ENCODE measurements at regions not wholly inside any gene's neighbourhood (a gene's known extent, or its start where the extent isn't known, plus 50 kb on each side); places are given as distances from the start of the nearest gene placed in this dataset.
"Not testable (repeated sequence)": the region's sequence is repeated elsewhere in the genome, so short reads cannot be mapped to it uniquely, and the experiment has no call there.

DNA sequence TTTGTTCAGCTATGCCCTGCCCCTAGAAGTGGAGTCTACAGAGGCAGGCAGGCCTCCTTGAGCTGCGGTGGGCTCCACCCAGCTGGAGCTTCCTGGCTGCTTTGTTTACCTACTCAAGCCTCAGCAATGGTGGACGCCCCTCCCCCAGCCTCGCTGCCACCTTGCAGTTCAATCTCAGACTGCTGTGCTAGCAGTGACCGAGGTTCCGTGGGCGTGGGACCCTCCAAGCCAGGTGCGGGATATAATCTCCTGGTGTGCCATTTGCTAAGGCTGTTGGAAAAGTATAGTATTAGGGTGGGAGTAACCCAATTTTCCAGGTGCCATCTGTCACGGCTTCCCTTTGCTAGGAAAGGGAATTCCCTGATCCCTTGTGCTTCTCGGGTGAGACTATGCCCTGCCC, 770.2 kb upstream of the VRK2 start:
- DNase-seq; H3K4me3 ChIP-seq; H3K9me3 ChIP-seq; H3K36me3 ChIP-seq (replicated peaks in 1 of 2; ENCODE audit: insufficient read depth in 1 of 2, low read depth in 2 of 2); H3K4me1 ChIP-seq; ATAC-seq; H3K27ac ChIP-seq; H3K27me3 ChIP-seq; intact Hi-C loops (cut with DNase I): not testable (repeated sequence)
- WGBS, 2 donors: 85 to 94% methylated on average over 9 of the region's 9 CpGs

DNA sequence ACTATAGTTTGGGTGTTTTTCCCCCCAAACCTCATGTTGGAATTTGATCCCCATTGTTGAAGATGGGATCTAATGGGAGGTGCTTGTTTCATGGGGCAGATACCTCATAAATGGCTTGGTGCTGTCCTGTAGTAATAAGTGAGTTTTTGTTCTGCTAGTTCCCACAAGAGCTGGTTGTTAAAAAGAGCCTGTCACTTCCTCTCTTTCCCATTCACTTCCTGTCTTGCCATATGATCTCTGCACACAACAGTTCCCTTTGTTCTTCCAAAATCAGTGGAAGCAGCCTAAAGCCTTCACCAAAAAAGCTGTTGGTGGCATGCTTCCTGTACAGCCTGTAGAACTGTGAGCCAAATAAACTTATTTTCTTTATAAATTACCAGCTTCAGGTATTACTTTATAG, 768.2 kb upstream of the VRK2 start:
- Histone ChIP-seq H3K4me3 (no peak overlapping the region), H3K27me3 (no peaks in the 10 kb centered on the region), H3K4me1 (no peaks in the 10 kb centered on the region), H3K9me3 (no peaks in the 10 kb centered on the region), H3K27ac (no peak overlapping the region), H3K36me3 (replicated peaks in 1 of 2; ENCODE audit: insufficient read depth in 1 of 2, low read depth in 2 of 2) (no peaks in the 10 kb centered on the region)
- no peak for TF ChIP-seq POLR2A (IDR thresholded peaks at IDR 0.05)
- TF ChIP-seq, protein P1, sequence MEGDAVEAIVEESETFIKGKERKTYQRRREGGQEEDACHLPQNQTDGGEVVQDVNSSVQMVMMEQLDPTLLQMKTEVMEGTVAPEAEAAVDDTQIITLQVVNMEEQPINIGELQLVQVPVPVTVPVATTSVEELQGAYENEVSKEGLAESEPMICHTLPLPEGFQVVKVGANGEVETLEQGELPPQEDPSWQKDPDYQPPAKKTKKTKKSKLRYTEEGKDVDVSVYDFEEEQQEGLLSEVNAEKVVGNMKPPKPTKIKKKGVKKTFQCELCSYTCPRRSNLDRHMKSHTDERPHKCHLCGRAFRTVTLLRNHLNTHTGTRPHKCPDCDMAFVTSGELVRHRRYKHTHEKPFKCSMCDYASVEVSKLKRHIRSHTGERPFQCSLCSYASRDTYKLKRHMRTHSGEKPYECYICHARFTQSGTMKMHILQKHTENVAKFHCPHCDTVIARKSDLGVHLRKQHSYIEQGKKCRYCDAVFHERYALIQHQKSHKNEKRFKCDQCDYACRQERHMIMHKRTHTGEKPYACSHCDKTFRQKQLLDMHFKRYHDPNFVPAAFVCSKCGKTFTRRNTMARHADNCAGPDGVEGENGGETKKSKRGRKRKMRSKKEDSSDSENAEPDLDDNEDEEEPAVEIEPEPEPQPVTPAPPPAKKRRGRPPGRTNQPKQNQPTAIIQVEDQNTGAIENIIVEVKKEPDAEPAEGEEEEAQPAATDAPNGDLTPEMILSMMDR (IDR thresholded peaks at IDR 0.05): no peak
- ATAC-seq (no peak), DNase-seq (no peak)
- intact Hi-C loops (cut with DNase I): no loop called here

DNA sequence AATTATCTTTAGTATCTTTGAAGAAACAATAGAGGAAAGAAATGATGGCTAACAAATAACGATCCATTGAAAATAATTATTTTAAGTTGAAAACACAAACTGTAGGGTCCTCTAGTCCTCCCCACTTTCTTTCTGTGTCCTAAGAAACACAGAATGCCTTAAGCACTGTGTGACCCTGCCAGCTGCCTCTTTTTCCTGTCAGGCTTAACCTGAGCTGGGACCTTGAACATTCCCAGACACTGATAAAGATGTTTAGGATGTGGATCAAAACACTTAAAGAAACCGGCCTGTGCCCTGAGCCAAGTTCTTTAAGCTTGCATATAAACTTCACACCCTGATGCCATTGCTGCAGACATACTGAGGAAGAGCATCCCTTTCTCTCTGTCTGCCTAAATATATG, 755.4 kb upstream of the VRK2 start:
- WGBS, 2 donors: 14 to 19% methylated on average over 2 of the region's 2 CpGs
- H3K27ac ChIP-seq: no peak overlapping the region
- H3K4me3 ChIP-seq: no peak overlapping the region
- intact Hi-C loops (cut with DNase I): no loop called here
- H3K9me3 ChIP-seq: no peaks in the 10 kb centered on the region
- H3K4me1 ChIP-seq: peaks cover 12% of the 10 kb centered on the region
- no peaks in the 10 kb centered on the region for H3K27me3 ChIP-seq
- no peak for TF ChIP-seq POLR2A (IDR thresholded peaks at IDR 0.05)
- TF ChIP-seq, protein P1 (IDR thresholded peaks at IDR 0.05): no peak
- no peaks in the 10 kb centered on the region for H3K36me3 ChIP-seq (replicated peaks in 1 of 2; ENCODE audit: insufficient read depth in 1 of 2, low read depth in 2 of 2)
- ATAC-seq: no peak
- peak in 2 of 4 donors; percentile 7 to 48 for DNase-seq

DNA sequence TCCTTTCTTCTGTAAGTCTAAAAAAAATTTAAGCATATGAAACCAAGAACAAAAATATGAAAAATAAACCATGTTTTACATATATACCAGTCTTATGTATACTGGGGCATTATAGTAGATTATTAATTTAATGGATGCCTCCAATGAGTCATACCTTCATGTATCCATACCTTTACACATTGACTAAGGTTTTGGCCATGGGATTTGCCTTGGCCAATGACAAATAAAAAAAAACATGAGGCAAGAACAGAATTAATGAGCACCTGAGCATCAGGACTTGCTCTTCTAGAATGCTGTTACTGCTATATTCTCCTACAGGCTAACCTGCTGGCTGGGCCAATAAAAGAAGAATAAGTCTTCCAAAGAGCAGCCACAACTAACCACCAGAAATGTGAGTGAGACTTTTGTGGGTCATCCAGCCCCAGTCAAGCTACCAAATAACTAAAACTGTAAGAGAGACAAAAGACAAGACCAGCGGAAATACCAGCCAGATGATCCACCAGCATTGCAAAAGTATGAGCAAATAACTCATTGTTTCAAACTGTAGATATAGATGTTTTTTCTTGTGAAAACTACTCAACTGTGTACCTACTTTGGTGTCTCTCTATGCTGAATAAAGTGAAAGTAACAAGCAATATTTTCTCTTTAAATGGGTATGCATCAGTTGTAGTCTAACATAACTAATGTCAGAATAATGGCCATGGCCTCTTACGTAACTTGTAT, 749.6 kb upstream of the VRK2 start:
- Histone ChIP-seq H3K27me3 (no peaks in the 10 kb centered on the region), H3K4me3 (no peak overlapping the region), H3K36me3 (replicated peaks in 1 of 2; ENCODE audit: insufficient read depth in 1 of 2, low read depth in 2 of 2) (no peaks in the 10 kb centered on the region), H3K27ac (no peak overlapping the region), H3K9me3 (no peaks in the 10 kb centered on the region), H3K4me1 (no peaks in the 10 kb centered on the region)
- DNase-seq: no peak
- WGBS, 2 donors: 88 to 98% methylated on average over 2 of the region's 2 CpGs
- no peak for ATAC-seq
- intact Hi-C loops (cut with DNase I): no loop called here
- TF ChIP-seq, protein P1 (IDR thresholded peaks at IDR 0.05): no peak
- TF ChIP-seq POLR2A (IDR thresholded peaks at IDR 0.05): no peak

DNA sequence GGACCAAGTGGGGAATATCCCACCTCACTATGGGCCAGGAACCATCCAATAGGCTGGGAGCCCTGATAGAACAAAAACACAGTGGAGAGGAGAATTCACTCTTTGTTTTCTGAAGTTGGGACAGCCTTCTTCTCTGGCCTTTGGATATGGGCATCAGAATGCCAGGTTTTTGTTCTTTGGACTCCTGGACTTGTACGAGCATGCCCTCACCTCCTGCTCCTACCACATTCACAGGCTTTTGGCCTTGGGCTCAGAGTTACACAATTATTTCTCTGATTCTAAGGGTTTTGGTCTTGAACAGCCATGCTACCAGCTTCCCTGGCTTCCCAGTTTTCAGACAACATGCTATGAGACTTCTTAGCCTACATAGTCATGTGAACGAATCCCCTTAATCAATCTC, 732.9 kb upstream of the VRK2 start:
- DNase-seq: no peak
- no peak overlapping the region for H3K27ac ChIP-seq
- intact Hi-C loops (cut with DNase I): no loop called here
- no peaks in the 10 kb centered on the region for H3K4me1 ChIP-seq
- WGBS, 2 donors: 84 to 85% methylated on average over 2 of the region's 2 CpGs
- no peak for TF ChIP-seq POLR2A (IDR thresholded peaks at IDR 0.05)
- TF ChIP-seq, protein P1 (IDR thresholded peaks at IDR 0.05): no peak
- H3K4me3 ChIP-seq: no peak overlapping the region
- H3K27me3 ChIP-seq: no peaks in the 10 kb centered on the region
- no peaks in the 10 kb centered on the region for H3K9me3 ChIP-seq
- no peak for ATAC-seq
- H3K36me3 ChIP-seq (replicated peaks in 1 of 2; ENCODE audit: insufficient read depth in 1 of 2, low read depth in 2 of 2): no peaks in the 10 kb centered on the region
